HEK293T (cell line): ENCODE measurements at regions not wholly inside any gene's neighbourhood (a gene's known extent, or its start where the extent isn't known, plus 50 kb on each side); places are given as distances from the start of the nearest gene placed in this dataset.

Experiments
- BHLHE40 ChIP-seq: fragments of 450-650 bp; IDR thresholded peaks from 2 replicates; pipeline ENCODE4 v1.6.1; 2016; ENCODE audit warnings: mild to moderate bottlenecking, moderate library complexity, borderline replicate concordance
- ELF4 ChIP-seq: fragments of 450-650 bp; IDR thresholded peaks from 2 replicates; pipeline ENCODE4 v1.6.1; 2017; ENCODE audit warnings: antibody characterized with exemption
- FOXK2 ChIP-seq: fragments of 450-650 bp; IDR thresholded peaks from 2 replicates; pipeline ENCODE4 v1.6.1; 2016; ENCODE audit warnings: mild to moderate bottlenecking
- FOXM1 ChIP-seq: fragments of 450-650 bp; IDR thresholded peaks from 2 replicates; pipeline ENCODE4 v1.6.1; 2017; ENCODE audit warnings: mild to moderate bottlenecking, borderline replicate concordance
- HDGF ChIP-seq: fragments of 450-650 bp; IDR thresholded peaks from 2 replicates; pipeline ENCODE4 v1.6.1; 2017; ENCODE audit warnings: antibody characterized with exemption, borderline replicate concordance
- L3MBTL2 ChIP-seq: fragments of 450-650 bp; conservative IDR thresholded peaks from 2 replicates; pipeline ENCODE4 v1.6.1; 2016; ENCODE audit warnings: mild to moderate bottlenecking
- NFRKB ChIP-seq: fragments of 450-650 bp; IDR thresholded peaks from 2 replicates; pipeline ENCODE4 v1.6.1; 2016; ENCODE audit warnings: mild to moderate bottlenecking, moderate library complexity
- PKNOX1 ChIP-seq: fragments of 450-650 bp; IDR thresholded peaks from 2 replicates; pipeline ENCODE4 v1.6.1; 2016
- SP1 ChIP-seq: fragments of 450-650 bp; IDR thresholded peaks from 2 replicates; pipeline ENCODE4 v1.6.1; 2017
- SUZ12 ChIP-seq: fragments of 450-650 bp; IDR thresholded peaks from 2 replicates; pipeline ENCODE4 v1.6.1; 2016; ENCODE audit warnings: mild to moderate bottlenecking
- TARDBP ChIP-seq: fragments of 450-650 bp; IDR thresholded peaks from 2 replicates; pipeline ENCODE4 v1.6.1; 2016
- ZNF384 ChIP-seq: fragments of 450-650 bp; IDR thresholded peaks from 2 replicates; pipeline ENCODE4 v1.6.1; 2016

GRCh38 chr4:165802452-165802851, 70.6 kb upstream of the TLL1 start:
- TF ChIP-seq BHLHE40 (no peak), SUZ12 (no peak), FOXM1 (no peak), ELF4 (no peak), ZNF384 (no peak), PKNOX1 (no peak), FOXK2 (no peak), L3MBTL2 (no peak), SP1 (no peak), NFRKB (no peak), HDGF (no peak), TARDBP (no peak)
